MM.1S (cell line): ENCODE measurements at regions not wholly inside any gene's neighbourhood (a gene's known extent, or its start where the extent isn't known, plus 50 kb on each side); places are given as distances from the start of the nearest gene placed in this dataset.

ENCODE experiments used
- DNase-seq: peaks from one replicate; pipeline ENCODE4 v3.0.0-alpha.2; 2015
- H2AFZ ChIP-seq: fragments of 300-600 bp; sonication (generic); 2 replicates; pipeline ENCODE4 v1.6.0; 2016; ENCODE audit warnings: antibody characterized with exemption, low read length
- H3F3A ChIP-seq: fragments of 300-600 bp; sonication (generic); 2 replicates; pipeline ENCODE4 v1.6.1; 2016; ENCODE audit warnings: mild to moderate bottlenecking, antibody characterized with exemption, low read length, moderate library complexity, mixed read lengths; ENCODE audit not compliant: insufficient read depth
- H3K27ac ChIP-seq: fragments of 300-600 bp; sonication (generic); 2 replicates; pipeline ENCODE4 v1.5.1; 2016; ENCODE audit warnings: mild to moderate bottlenecking, low read length
- H3K27me3 ChIP-seq: fragments of 300-600 bp; sonication (generic); replicated peaks from 2 replicates; pipeline ENCODE4 v1.6.0; 2016; ENCODE audit warnings: low read length; ENCODE audit not compliant: insufficient read depth
- H3K36me3 ChIP-seq: fragments of 300-600 bp; sonication (generic); replicated peaks from 2 replicates; pipeline ENCODE4 v1.6.1; 2016; ENCODE audit warnings: mild to moderate bottlenecking, low read length, mixed read lengths; ENCODE audit not compliant: insufficient read depth
- H3K4me1 ChIP-seq: fragments of 300-600 bp; sonication (generic); 2 replicates; pipeline ENCODE4 v1.6.1; 2016; ENCODE audit warnings: low read length, mixed read lengths
- H3K4me2 ChIP-seq: fragments of 300-600 bp; sonication (generic); 2 replicates; pipeline ENCODE4 v1.6.0; 2016; ENCODE audit warnings: low read depth, low read length
- H3K4me3 ChIP-seq: fragments of 300-600 bp; sonication (generic); 2 replicates; pipeline ENCODE4 v1.5.1; 2016; ENCODE audit warnings: low read length, mixed read lengths
- H3K79me2 ChIP-seq: fragments of 300-600 bp; sonication (generic); 2 replicates; pipeline ENCODE4 v1.6.1; 2016; ENCODE audit warnings: mixed run types, low read length, mixed read lengths
- H3K9ac ChIP-seq: fragments of 300-600 bp; sonication (generic); 2 replicates; pipeline ENCODE4 v1.6.1; 2016; ENCODE audit warnings: low read length, mixed read lengths
- H3K9me2 ChIP-seq: fragments of 300-600 bp; sonication (generic); replicated peaks from 2 replicates; pipeline ENCODE4 v1.6.1; 2016; ENCODE audit warnings: mild to moderate bottlenecking, low read length, mixed read lengths; ENCODE audit not compliant: insufficient read depth
- H3K9me3 ChIP-seq: fragments of 300-600 bp; sonication (generic); replicated peaks from 2 replicates; pipeline ENCODE4 v1.6.1; 2016; ENCODE audit warnings: mild to moderate bottlenecking, low read length, mixed read lengths; ENCODE audit not compliant: insufficient read depth
- H4K20me1 ChIP-seq: fragments of 300-600 bp; sonication (generic); 2 replicates; pipeline ENCODE4 v1.6.1; 2016; ENCODE audit warnings: mild to moderate bottlenecking, low read length, moderate library complexity, mixed read lengths; ENCODE audit not compliant: insufficient read depth
- CTCF ChIP-seq: fragments of 300-600 bp; sonication (generic); IDR thresholded peaks from 2 replicates; pipeline ENCODE4 v1.5.1; 2016; ENCODE audit warnings: antibody characterized with exemption, low read length, mixed read lengths
- EZH2 ChIP-seq: fragments of 300-600 bp; sonication (generic); optimal IDR thresholded peaks from 2 replicates; pipeline ENCODE3; 2017; ENCODE audit warnings: low read depth, mild to moderate bottlenecking, antibody characterized with exemption, low read length, mixed read lengths
- EZH2phosphoT487 ChIP-seq: fragments of 300-600 bp; sonication (generic); IDR thresholded peaks from 2 replicates; pipeline ENCODE4 v1.6.1; 2018; ENCODE audit warnings: antibody characterized with exemption, low read length

GRCh38 chr5:98504505-98504904 lies 269.0 kb upstream of the RGMB start:
- Histone ChIP-seq H3K9me2 (no peaks in the 10 kb centered on the region), H3K36me3 (no peaks in the 10 kb centered on the region), H4K20me1 (no peaks in the 10 kb centered on the region), H3K27ac (no peak overlapping the region), H3K4me1 (no peaks in the 10 kb centered on the region), H3K9ac (no peak overlapping the region), H3F3A (no peaks in the 10 kb centered on the region), H3K4me3 (no peak overlapping the region), H2AFZ (no peak overlapping the region), H3K27me3 (no peaks in the 10 kb centered on the region), H3K9me3 (no peaks in the 10 kb centered on the region), H3K4me2 (no peak overlapping the region), H3K79me2 (no peaks in the 10 kb centered on the region)
- DNase-seq: no peak
- no peak for TF ChIP-seq EZH2
- no peak for TF ChIP-seq EZH2phosphoT487
- TF ChIP-seq CTCF: no peak

GRCh38 chr5:98510143-98510985 lies 263.1 kb upstream of the RGMB start:
- Histone ChIP-seq H3K9ac (no peak overlapping the region), H3K27ac (no peak overlapping the region), H3K4me1 (no peaks in the 10 kb centered on the region), H3K9me2 (no peaks in the 10 kb centered on the region), H2AFZ (no peak overlapping the region), H3F3A (no peaks in the 10 kb centered on the region), H3K4me2 (no peak overlapping the region), H4K20me1 (no peaks in the 10 kb centered on the region), H3K79me2 (no peaks in the 10 kb centered on the region), H3K27me3 (no peaks in the 10 kb centered on the region), H3K4me3 (no peak overlapping the region), H3K9me3 (no peaks in the 10 kb centered on the region), H3K36me3 (no peaks in the 10 kb centered on the region)
- DNase-seq: no peak
- TF ChIP-seq EZH2phosphoT487: no peak
- TF ChIP-seq EZH2: no peak
- TF ChIP-seq CTCF: no peak

GRCh38 chr5:98513380-98513779 lies 260.1 kb upstream of the RGMB start:
- no peaks in the 10 kb centered on the region for H3F3A ChIP-seq
- H3K36me3 ChIP-seq: no peaks in the 10 kb centered on the region
- H3K27me3 ChIP-seq: no peaks in the 10 kb centered on the region
- no peak overlapping the region for H3K27ac ChIP-seq
- H3K79me2 ChIP-seq: no peaks in the 10 kb centered on the region
- no peaks in the 10 kb centered on the region for H3K9me2 ChIP-seq
- H3K9ac ChIP-seq: no peak overlapping the region
- no peak for TF ChIP-seq EZH2
- no peak for TF ChIP-seq CTCF
- no peak for TF ChIP-seq EZH2phosphoT487
- no peaks in the 10 kb centered on the region for H3K4me1 ChIP-seq
- no peak overlapping the region for H3K4me2 ChIP-seq
- DNase-seq: no peak
- H3K4me3 ChIP-seq: no peak overlapping the region
- no peaks in the 10 kb centered on the region for H3K9me3 ChIP-seq
- no peaks in the 10 kb centered on the region for H4K20me1 ChIP-seq
- H2AFZ ChIP-seq: no peak overlapping the region
